Mesendoderm (in vitro differentiated cells): ENCODE measurements at regions not wholly inside any gene's neighbourhood (a gene's known extent, or its start where the extent isn't known, plus 50 kb on each side); places are given as distances from the start of the nearest gene placed in this dataset.

Experiments
- DNase-seq: peaks from one replicate; pipeline ENCODE4 v3.0.0; 2013
- H2AK5ac ChIP-seq: 2 replicates; pipeline ENCODE4 v1.6.1; 2013; ENCODE audit warnings: low read length, inconsistent platforms
- H2BK120ac ChIP-seq: 2 replicates; pipeline ENCODE4 v1.6.1; 2013; ENCODE audit warnings: low read depth, mild to moderate bottlenecking, low read length, moderate library complexity, mixed read lengths
- H2BK15ac ChIP-seq: replicated peaks from 2 replicates; pipeline ENCODE4 v1.6.1; 2013; ENCODE audit warnings: low read depth, mild to moderate bottlenecking, moderate library complexity
- H2BK5ac ChIP-seq: 2 replicates; pipeline ENCODE4 v1.6.1; 2013; ENCODE audit warnings: low read length, inconsistent platforms
- H3K18ac ChIP-seq: 2 replicates; pipeline ENCODE4 v1.6.1; 2013; ENCODE audit warnings: mild to moderate bottlenecking, low read length, mixed read lengths
- H3K23ac ChIP-seq: one replicate; pipeline ENCODE4 v1.6.1; 2013; ENCODE audit warnings: low read length
- H3K27ac ChIP-seq: 2 replicates; pipeline ENCODE4 v1.5.1; 2013; ENCODE audit warnings: low read depth, mild to moderate bottlenecking, inconsistent platforms, low read length, moderate library complexity
- H3K27me3 ChIP-seq: 2 replicates; pipeline ENCODE4 v1.6.1; 2013; ENCODE audit warnings: low read length, control low read depth, mild to moderate bottlenecking, inconsistent platforms; ENCODE audit not compliant: insufficient read depth, poor library complexity
- H3K36me3 ChIP-seq: 2 replicates; pipeline ENCODE4 v1.6.1; 2013; ENCODE audit warnings: low read length, inconsistent platforms; ENCODE audit not compliant: control insufficient read depth, insufficient read depth
- H3K4ac ChIP-seq: one replicate; pipeline ENCODE4 v1.6.1; 2013; ENCODE audit warnings: low read depth, mild to moderate bottlenecking, low read length, moderate library complexity
- H3K4me1 ChIP-seq: 2 replicates; pipeline ENCODE4 v1.6.1; 2013; ENCODE audit warnings: low read depth, low read length, inconsistent platforms; ENCODE audit not compliant: control insufficient read depth
- H3K4me2 ChIP-seq: 2 replicates; pipeline ENCODE4 v1.6.1; 2013; ENCODE audit warnings: low read length
- H3K4me3 ChIP-seq: 2 replicates; pipeline ENCODE4 v1.5.1; 2013; ENCODE audit warnings: mild to moderate bottlenecking, low read length
- H3K56ac ChIP-seq: one replicate; pipeline ENCODE4 v1.6.1; 2013; ENCODE audit warnings: low read length
- H3K79me1 ChIP-seq: 2 replicates; pipeline ENCODE4 v1.6.1; 2013; ENCODE audit warnings: low read length, inconsistent platforms
- H3K79me2 ChIP-seq: 2 replicates; pipeline ENCODE4 v1.6.1; 2013; ENCODE audit warnings: mild to moderate bottlenecking, low read length; ENCODE audit not compliant: control insufficient read depth, insufficient read depth
- H3K9ac ChIP-seq: 2 replicates; pipeline ENCODE4 v1.6.1; 2013; ENCODE audit warnings: low read length, inconsistent platforms
- H4K5ac ChIP-seq: one replicate; pipeline ENCODE4 v1.6.1; 2013; ENCODE audit warnings: low read length
- H4K8ac ChIP-seq: one replicate; pipeline ENCODE4 v1.6.1; 2013; ENCODE audit warnings: low read depth, mild to moderate bottlenecking, control low read depth, low read length, moderate library complexity
- WGBS: extraction: QIAGEN DNeasy Blood & Tissue Kit; methylation state at CpG from one replicate; pipeline ENCODE4 v1.1.7; 2013; ENCODE audit warnings: low lambda C conversion rate, missing lambda C conversion rate; ENCODE audit not compliant: insufficient coverage; ENCODE audit errors: extremely low coverage; 5-methylcytosine and 5-hydroxymethylcytosine counted together

DNA sequence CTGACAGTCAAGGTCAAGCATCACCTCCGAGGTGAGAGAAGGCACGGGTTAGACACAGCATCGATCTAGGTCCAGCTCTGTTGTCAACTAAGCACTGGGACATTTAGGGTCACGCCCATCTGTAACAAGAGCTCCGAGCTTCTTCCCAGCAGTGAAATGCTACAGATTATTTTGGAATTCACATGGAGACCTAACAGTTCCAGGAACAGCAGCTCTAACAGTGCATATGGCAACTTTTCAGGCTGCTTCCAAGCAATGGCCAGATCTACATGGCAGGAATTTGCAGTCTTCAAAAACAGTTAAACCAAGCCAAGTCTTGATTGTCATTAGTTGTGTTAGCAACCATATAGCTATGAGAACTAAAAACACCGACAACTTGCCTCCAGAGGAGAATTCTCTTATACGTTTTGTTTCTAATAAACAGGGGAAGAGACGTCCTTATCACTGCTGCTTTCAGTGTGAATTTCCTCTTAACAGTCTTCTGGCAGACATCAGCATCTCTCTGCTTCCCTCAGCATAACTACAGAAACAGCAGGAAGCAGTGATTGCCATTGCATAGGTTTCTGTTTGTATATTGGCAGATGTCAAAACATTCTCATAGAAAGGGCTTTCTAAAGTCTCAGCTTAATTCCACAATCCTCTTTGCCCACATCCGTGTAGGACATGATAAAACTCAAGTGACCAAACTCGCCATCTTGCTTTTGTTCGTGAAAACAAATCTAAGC is 242.1 kb upstream of the DAPK1 start:
- DNase-seq: peak; percentile 40
- Histone ChIP-seq H3K9ac (no peak overlapping the region), H3K4me2 (no peak overlapping the region), H3K56ac (no peak overlapping the region), H3K36me3 (no peaks in the 10 kb centered on the region), H3K79me2 (no peaks in the 10 kb centered on the region), H3K79me1 (no peaks in the 10 kb centered on the region), H4K8ac (no peak overlapping the region), H2BK5ac (no peak overlapping the region), H3K27me3 (no peaks in the 10 kb centered on the region), H3K18ac (no peak overlapping the region), H3K4ac (no peak overlapping the region), H3K4me1 (peaks cover 6% of the 10 kb centered on the region), H2BK120ac (no peak overlapping the region), H4K5ac (no peak overlapping the region), H3K4me3 (no peak overlapping the region), H3K27ac (no peak overlapping the region), H2BK15ac (no peak overlapping the region), H3K23ac (no peak overlapping the region), H2AK5ac (no peak overlapping the region)
- WGBS: no CpG with 5 or more reads among the region's 11 CpGs

DNA sequence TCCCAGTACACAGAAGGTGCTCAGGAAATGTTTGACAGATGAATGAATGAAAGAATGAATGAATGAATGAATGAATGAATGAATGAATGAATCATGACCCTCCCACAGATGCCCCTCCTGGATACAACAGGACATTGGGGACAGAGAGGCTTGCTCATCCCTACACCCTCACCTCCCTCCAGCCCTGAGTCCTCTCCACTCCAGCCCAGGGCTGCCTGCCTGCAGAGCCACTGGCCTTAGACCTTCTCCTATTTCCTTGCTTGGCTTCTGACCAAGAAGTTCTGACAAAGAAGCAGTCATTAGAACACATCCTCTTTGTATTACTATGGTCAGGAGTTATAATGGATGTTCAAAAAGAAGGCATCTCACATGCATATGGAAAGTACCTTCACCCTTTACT is 240.7 kb upstream of the DAPK1 start:
- DNase-seq: no peak
- no peak overlapping the region for H3K9ac ChIP-seq
- no peak overlapping the region for H3K4me2 ChIP-seq
- no peaks in the 10 kb centered on the region for H3K36me3 ChIP-seq
- no peak overlapping the region for H3K27ac ChIP-seq
- H3K79me1 ChIP-seq: no peaks in the 10 kb centered on the region
- H3K56ac ChIP-seq: no peak overlapping the region
- H4K8ac ChIP-seq: no peak overlapping the region
- H3K27me3 ChIP-seq: no peaks in the 10 kb centered on the region
- H3K4ac ChIP-seq: no peak overlapping the region
- H3K79me2 ChIP-seq: no peaks in the 10 kb centered on the region
- H4K5ac ChIP-seq: no peak overlapping the region
- H2BK120ac ChIP-seq: no peak overlapping the region
- H2AK5ac ChIP-seq: no peak overlapping the region
- H3K18ac ChIP-seq: no peak overlapping the region
- H3K23ac ChIP-seq: no peak overlapping the region
- H3K4me1 ChIP-seq: peaks cover 6% of the 10 kb centered on the region
- H2BK15ac ChIP-seq: no peak overlapping the region
- no peak overlapping the region for H2BK5ac ChIP-seq
- H3K4me3 ChIP-seq: no peak overlapping the region

DNA sequence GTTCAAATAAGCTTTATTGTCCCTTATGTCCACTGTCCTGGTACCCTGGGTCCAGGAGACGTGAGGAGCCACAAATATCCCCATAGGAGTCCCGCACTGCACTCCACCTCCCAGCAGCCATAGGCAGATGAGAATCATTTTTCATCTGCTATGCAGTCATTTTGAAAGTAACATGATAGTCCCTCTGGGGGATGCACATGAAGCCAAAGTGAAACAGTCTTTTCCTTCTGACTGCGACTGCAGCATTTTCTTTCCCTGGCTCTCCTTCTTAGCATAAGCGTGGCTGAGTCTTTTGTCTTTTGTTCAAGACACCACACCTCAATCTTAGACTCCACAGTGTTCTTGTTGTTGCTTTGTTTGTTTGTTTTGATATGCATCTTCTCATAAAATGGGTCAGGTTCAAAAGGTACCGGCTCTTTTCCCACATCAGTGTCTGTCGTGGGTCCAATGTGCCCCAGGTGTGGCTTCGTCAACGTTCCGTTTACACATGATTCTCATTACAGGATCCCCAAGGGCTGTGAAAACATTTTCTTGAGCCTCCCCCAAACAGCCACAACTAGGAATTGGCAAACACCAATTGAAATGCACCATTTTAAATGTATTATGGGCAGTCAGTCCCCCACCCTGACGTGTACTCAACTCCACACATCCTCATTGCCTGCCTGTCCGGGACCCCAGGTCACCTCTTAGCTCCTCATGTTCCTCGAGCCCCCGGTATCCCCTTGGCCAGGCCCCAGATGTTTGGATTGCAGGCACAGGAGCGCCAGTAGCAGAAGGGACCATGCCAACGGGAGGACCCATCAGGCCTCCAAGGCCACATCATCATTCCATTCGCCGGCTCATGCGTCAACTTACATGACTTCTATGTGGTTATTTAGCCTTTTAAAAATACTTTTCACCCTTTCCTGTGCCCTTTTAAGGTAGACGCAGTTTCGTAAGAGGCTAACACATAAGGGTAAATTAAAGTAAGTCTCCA is 237.8 kb upstream of the DAPK1 start:
- Histone ChIP-seq H4K8ac (no peak overlapping the region), H3K79me1 (no peaks in the 10 kb centered on the region), H3K36me3 (no peaks in the 10 kb centered on the region), H3K79me2 (no peaks in the 10 kb centered on the region), H3K56ac (no peak overlapping the region), H3K27me3 (no peaks in the 10 kb centered on the region), H3K18ac (no peak overlapping the region), H3K4me3 (no peak overlapping the region), H3K9ac (no peak overlapping the region), H2BK5ac (no peak overlapping the region), H3K4me2 (no peak overlapping the region), H3K4ac (no peak overlapping the region), H3K4me1 (peaks cover 6% of the 10 kb centered on the region), H2AK5ac (no peak overlapping the region), H2BK120ac (no peak overlapping the region), H3K23ac (no peak overlapping the region), H2BK15ac (no peak overlapping the region), H3K27ac (no peak overlapping the region), H4K5ac (no peak overlapping the region)
- no peak for DNase-seq
- no CpG with 5 or more reads among the region's 20 CpGs for WGBS

GRCh38 chr9:87263291-87263690 is 234.4 kb upstream of the DAPK1 start:
- no CpG with 5 or more reads among the region's 9 CpGs for WGBS

DNA sequence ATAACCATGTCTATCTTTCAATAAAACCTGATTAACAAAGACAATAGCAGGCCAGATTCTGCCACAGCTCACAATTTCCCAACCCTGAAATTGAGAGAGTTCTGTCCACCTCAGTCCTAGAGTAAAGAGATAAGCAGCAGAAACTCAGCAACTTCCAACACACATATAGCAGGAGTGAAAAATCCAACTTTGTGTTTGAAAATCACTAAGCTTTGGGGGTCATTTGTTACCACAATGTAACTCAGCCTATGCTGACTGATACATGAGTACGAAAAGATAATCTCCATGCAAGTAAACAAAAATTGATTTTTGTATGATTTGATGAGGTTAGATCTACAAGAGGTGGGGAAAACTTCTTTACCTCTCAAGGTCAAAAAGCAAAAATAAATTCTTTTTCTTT is 231.0 kb upstream of the DAPK1 start:
- no peak overlapping the region for H3K4me2 ChIP-seq
- WGBS: no CpG with 5 or more reads among the region's 1 CpG
- no peak overlapping the region for H3K4me3 ChIP-seq
- no peak overlapping the region for H2BK15ac ChIP-seq
- no peak overlapping the region for H3K18ac ChIP-seq
- H3K4ac ChIP-seq: no peak overlapping the region
- H2AK5ac ChIP-seq: no peak overlapping the region
- H3K27ac ChIP-seq: no peak overlapping the region
- no peaks in the 10 kb centered on the region for H3K27me3 ChIP-seq
- H2BK120ac ChIP-seq: no peak overlapping the region
- no peaks in the 10 kb centered on the region for H3K79me2 ChIP-seq
- no peaks in the 10 kb centered on the region for H3K4me1 ChIP-seq
- no peak overlapping the region for H3K9ac ChIP-seq
- H3K36me3 ChIP-seq: no peaks in the 10 kb centered on the region
- no peak overlapping the region for H4K8ac ChIP-seq
- no peaks in the 10 kb centered on the region for H3K79me1 ChIP-seq
- no peak overlapping the region for H3K56ac ChIP-seq
- no peak overlapping the region for H4K5ac ChIP-seq
- no peak for DNase-seq
- no peak overlapping the region for H2BK5ac ChIP-seq
- H3K23ac ChIP-seq: no peak overlapping the region

More at GRCh38 chr9:87263291-87263690, 234.4 kb upstream of the DAPK1 start:
- H2AK5ac ChIP-seq: no peak overlapping the region
- H2BK15ac ChIP-seq: no peak overlapping the region
- H3K36me3 ChIP-seq: no peaks in the 10 kb centered on the region
- H2BK5ac ChIP-seq: no peak overlapping the region
- peak; percentile 85 for DNase-seq
- H3K4me3 ChIP-seq: no peak overlapping the region
- H2BK120ac ChIP-seq: no peak overlapping the region
- no peaks in the 10 kb centered on the region for H3K79me2 ChIP-seq
- H3K4ac ChIP-seq: no peak overlapping the region
- no peaks in the 10 kb centered on the region for H3K27me3 ChIP-seq
- H3K9ac ChIP-seq: no peak overlapping the region
- no peak overlapping the region for H3K27ac ChIP-seq
- H3K23ac ChIP-seq: no peak overlapping the region
- no peaks in the 10 kb centered on the region for H3K79me1 ChIP-seq
- H3K56ac ChIP-seq: no peak overlapping the region
- no peak overlapping the region for H4K5ac ChIP-seq
- no peak overlapping the region for H3K4me2 ChIP-seq
- H3K4me1 ChIP-seq: no peaks in the 10 kb centered on the region
- no peak overlapping the region for H3K18ac ChIP-seq
- H4K8ac ChIP-seq: no peak overlapping the region
